Nephron progenitor cell (in vitro differentiated cells): ENCODE measurements at regions not wholly inside any gene's neighbourhood (a gene's known extent, or its start where the extent isn't known, plus 50 kb on each side); places are given as distances from the start of the nearest gene placed in this dataset.

Source experiments
- DNase-seq: peaks from one replicate; pipeline ENCODE4 v3.0.0; 2021
- H3K27ac Mint-ChIP-seq: 2 replicates; pipeline ENCODE4 v1.8.0; 2021; ENCODE audit warnings: mild to moderate bottlenecking, moderate library complexity, mixed read lengths
- H3K27me3 Mint-ChIP-seq: 2 replicates; pipeline ENCODE4 v1.8.0; 2021; ENCODE audit warnings: mild to moderate bottlenecking, low read depth, mixed read lengths; ENCODE audit not compliant: poor library complexity
- H3K36me3 Mint-ChIP-seq: 2 replicates; pipeline ENCODE4 v1.8.0; 2021; ENCODE audit warnings: low read depth, mixed read lengths
- H3K4me1 Mint-ChIP-seq: 2 replicates; pipeline ENCODE4 v1.8.0; 2021; ENCODE audit warnings: mixed read lengths
- H3K4me3 Mint-ChIP-seq: 2 replicates; pipeline ENCODE4 v1.8.0; 2021; ENCODE audit warnings: mild to moderate bottlenecking, moderate library complexity, mixed read lengths
- H3K9me3 Mint-ChIP-seq: 2 replicates; pipeline ENCODE4 v1.8.0; 2021; ENCODE audit warnings: mild to moderate bottlenecking, moderate library complexity, mixed read lengths
- TF ChIP-seq, protein P1 (sequence below): fragments of 200-600 bp; sonication (generic); IDR thresholded peaks from 2 replicates; pipeline ENCODE4 v1.5.0; 2021; ENCODE audit warnings: antibody characterized with exemption

GRCh38 chr12:107356937-107357295 lies 263.6 kb upstream of the CRY1 start:
- Mint-ChIP-seq H3K27me3 (peaks cover 21% of the 10 kb centered on the region), H3K36me3 (peaks cover 7% of the 10 kb centered on the region), H3K4me3 (no peak overlapping the region), H3K4me1 (no peaks in the 10 kb centered on the region), H3K9me3 (peaks cover 23% of the 10 kb centered on the region), H3K27ac (no peak overlapping the region)
- DNase-seq, result no peak
- TF ChIP-seq, protein P1, sequence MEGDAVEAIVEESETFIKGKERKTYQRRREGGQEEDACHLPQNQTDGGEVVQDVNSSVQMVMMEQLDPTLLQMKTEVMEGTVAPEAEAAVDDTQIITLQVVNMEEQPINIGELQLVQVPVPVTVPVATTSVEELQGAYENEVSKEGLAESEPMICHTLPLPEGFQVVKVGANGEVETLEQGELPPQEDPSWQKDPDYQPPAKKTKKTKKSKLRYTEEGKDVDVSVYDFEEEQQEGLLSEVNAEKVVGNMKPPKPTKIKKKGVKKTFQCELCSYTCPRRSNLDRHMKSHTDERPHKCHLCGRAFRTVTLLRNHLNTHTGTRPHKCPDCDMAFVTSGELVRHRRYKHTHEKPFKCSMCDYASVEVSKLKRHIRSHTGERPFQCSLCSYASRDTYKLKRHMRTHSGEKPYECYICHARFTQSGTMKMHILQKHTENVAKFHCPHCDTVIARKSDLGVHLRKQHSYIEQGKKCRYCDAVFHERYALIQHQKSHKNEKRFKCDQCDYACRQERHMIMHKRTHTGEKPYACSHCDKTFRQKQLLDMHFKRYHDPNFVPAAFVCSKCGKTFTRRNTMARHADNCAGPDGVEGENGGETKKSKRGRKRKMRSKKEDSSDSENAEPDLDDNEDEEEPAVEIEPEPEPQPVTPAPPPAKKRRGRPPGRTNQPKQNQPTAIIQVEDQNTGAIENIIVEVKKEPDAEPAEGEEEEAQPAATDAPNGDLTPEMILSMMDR, result no peak

DNA sequence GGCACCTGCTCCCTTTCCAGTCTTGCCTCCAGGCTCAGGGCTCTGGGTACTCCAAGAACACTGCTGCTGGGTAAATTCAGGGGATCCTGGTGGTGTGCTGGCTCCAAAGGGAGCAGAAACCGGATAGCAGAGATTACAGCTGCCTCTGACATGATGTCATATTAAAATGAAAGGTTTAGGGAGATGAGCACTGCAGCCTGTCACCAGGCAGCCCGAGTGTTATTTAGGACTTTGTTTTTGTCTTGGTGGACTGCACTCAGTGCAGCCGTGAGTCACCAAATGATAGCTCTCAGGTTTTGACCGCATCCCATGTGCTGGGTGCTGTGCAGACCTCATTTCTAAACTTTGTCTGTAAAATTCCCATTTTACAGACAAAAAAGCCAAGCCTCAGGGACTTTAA lies 266.0 kb upstream of the CRY1 start:
- Mint-ChIP-seq H3K4me1 (peaks cover 9% of the 10 kb centered on the region), H3K36me3 (peaks cover under 1% of the 10 kb centered on the region), H3K9me3 (peaks cover 6% of the 10 kb centered on the region), H3K27me3 (peaks cover 17% of the 10 kb centered on the region), H3K27ac (no peak overlapping the region), H3K4me3 (no peak overlapping the region)
- TF ChIP-seq, protein P1, result no peak
- DNase-seq, result no peak

DNA sequence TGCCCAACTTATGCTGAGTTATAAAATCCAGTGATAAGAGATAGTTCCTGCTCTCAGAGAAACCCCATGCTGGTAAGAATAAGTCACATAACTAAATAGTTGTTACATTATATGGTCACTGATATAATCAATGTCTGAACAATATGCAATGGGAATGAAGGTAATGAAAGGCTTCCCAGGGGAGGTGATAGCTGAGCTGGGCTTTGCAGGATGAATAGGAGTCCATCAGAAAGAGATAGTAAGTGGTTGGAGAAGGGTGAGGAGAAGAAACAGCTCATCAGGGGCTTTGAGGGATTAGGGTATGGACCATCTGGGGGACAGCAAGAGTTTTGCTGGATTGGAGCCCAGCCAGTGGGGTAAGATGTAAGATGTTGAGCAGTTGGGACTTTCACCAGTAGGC lies 266.7 kb upstream of the CRY1 start:
- Mint-ChIP-seq H3K27me3 (peaks cover 17% of the 10 kb centered on the region), H3K36me3 (no peaks in the 10 kb centered on the region), H3K9me3 (no peaks in the 10 kb centered on the region), H3K27ac (no peak overlapping the region), H3K4me3 (no peak overlapping the region), H3K4me1 (peaks cover 10% of the 10 kb centered on the region)
- TF ChIP-seq, protein P1, result no peak
- no peak for DNase-seq

- no peaks in the 10 kb centered on the region for H3K36me3 Mint-ChIP-seq
Observed at GRCh38 chr12:107360482-107360881, 267.1 kb upstream of the CRY1 start.

GRCh38 chr12:107361970-107362369 lies 268.6 kb upstream of the CRY1 start:
- Mint-ChIP-seq H3K36me3 (no peaks in the 10 kb centered on the region), H3K4me3 (no peak overlapping the region), H3K27ac (no peak overlapping the region), H3K4me1 (peaks cover 10% of the 10 kb centered on the region), H3K9me3 (no peaks in the 10 kb centered on the region), H3K27me3 (peaks cover 17% of the 10 kb centered on the region)
- no peak for DNase-seq
- TF ChIP-seq, protein P1, result no peak

More at GRCh38 chr12:107360482-107360881, 267.1 kb upstream of the CRY1 start:
- Mint-ChIP-seq H3K9me3 (no peaks in the 10 kb centered on the region), H3K4me3 (no peak overlapping the region), H3K4me1 (peaks cover 10% of the 10 kb centered on the region), H3K27ac (no peak overlapping the region), H3K27me3 (peaks cover 17% of the 10 kb centered on the region)
- TF ChIP-seq, protein P1, result no peak
- no peak for DNase-seq

- Mint-ChIP-seq H3K27ac (no peak overlapping the region), H3K4me1 (peaks cover 10% of the 10 kb centered on the region), H3K4me3 (no peak overlapping the region), H3K27me3 (peaks cover 17% of the 10 kb centered on the region), H3K36me3 (no peaks in the 10 kb centered on the region), H3K9me3 (no peaks in the 10 kb centered on the region)
- TF ChIP-seq, protein P1, result no peak
- no peak for DNase-seq
Observed at GRCh38 chr12:107362960-107363359, 269.6 kb upstream of the CRY1 start.
